ENCODE measurements at regions not wholly inside any gene's neighbourhood (a gene's known extent, or its start where the extent isn't known, plus 50 kb on each side); places are given as distances from the start of the nearest gene placed in this dataset.

- TF ChIP-seq, protein P1, sequence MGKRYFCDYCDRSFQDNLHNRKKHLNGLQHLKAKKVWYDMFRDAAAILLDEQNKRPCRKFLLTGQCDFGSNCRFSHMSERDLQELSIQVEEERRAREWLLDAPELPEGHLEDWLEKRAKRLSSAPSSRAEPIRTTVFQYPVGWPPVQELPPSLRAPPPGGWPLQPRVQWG (CRISPR knock-in tag; IDR thresholded peaks at IDR 0.05; ENCODE audit: borderline replicate concordance, low read depth), result no peak
- TF ChIP-seq ZNF441 (CRISPR knock-in tag; IDR thresholded peaks at IDR 0.05; ENCODE audit: borderline replicate concordance) (no peak), MAFG (CRISPR knock-in tag; IDR thresholded peaks at IDR 0.05) (no peak), PLRG1 (conservative IDR thresholded peaks at IDR 0.05) (no peak), XRCC5 (optimal IDR thresholded peaks at IDR 0.05; ENCODE audit: low read length) (peak; percentile 78), NRL (CRISPR knock-in tag; IDR thresholded peaks at IDR 0.05; ENCODE audit: borderline replicate concordance) (no peak), MYPOP (CRISPR knock-in tag; IDR thresholded peaks at IDR 0.05) (no peak), CENPX (CRISPR knock-in tag; IDR thresholded peaks at IDR 0.05) (no peak), PATZ1 (CRISPR knock-in tag; IDR thresholded peaks at IDR 0.05) (0 out of 2 replicates have a peak, but pooled peaks have one; percentile 34), NFIB (CRISPR knock-in tag; IDR thresholded peaks at IDR 0.05; ENCODE audit: borderline replicate concordance) (no peak), ZKSCAN5 (CRISPR knock-in tag; IDR thresholded peaks at IDR 0.05) (no peak), CHCHD3 (CRISPR knock-in tag; IDR thresholded peaks at IDR 0.05) (no peak), NFKB2 (CRISPR knock-in tag; IDR thresholded peaks at IDR 0.05; ENCODE audit: borderline replicate concordance) (peak; percentile 23; the same call in 1 of the 2 replicates), ZNF205 (CRISPR knock-in tag; IDR thresholded peaks at IDR 0.05) (no peak), ZNF260 (CRISPR knock-in tag; IDR thresholded peaks at IDR 0.05; ENCODE audit: borderline replicate concordance, low read depth) (no peak), MXD1 (CRISPR knock-in tag; IDR thresholded peaks at IDR 0.05) (no peak), ZNF572 (CRISPR knock-in tag; IDR thresholded peaks at IDR 0.05) (no peak), TCF12 (IDR thresholded peaks at IDR 0.05) (no peak), TCF12 (CRISPR knock-in tag; IDR thresholded peaks at IDR 0.05) (no peak), ZNF138 (CRISPR knock-in tag; IDR thresholded peaks at IDR 0.05; ENCODE audit: low read depth) (no peak), TP53 (CRISPR knock-in tag; conservative IDR thresholded peaks at IDR 0.05) (no peak), ZNF788 (CRISPR knock-in tag; IDR thresholded peaks at IDR 0.05; ENCODE audit: borderline replicate concordance) (no peak), STAG1 (CRISPR knock-in tag; IDR thresholded peaks at IDR 0.05) (peak; percentile 76), TEAD3 (CRISPR knock-in tag; optimal IDR thresholded peaks at IDR 0.05; ENCODE audit: borderline replicate concordance) (peak; percentile 42), ZNF761 (CRISPR knock-in tag; conservative IDR thresholded peaks at IDR 0.05) (no peak)
- TF ChIP-seq, protein P2, sequence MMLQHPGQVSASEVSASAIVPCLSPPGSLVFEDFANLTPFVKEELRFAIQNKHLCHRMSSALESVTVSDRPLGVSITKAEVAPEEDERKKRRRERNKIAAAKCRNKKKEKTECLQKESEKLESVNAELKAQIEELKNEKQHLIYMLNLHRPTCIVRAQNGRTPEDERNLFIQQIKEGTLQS (CRISPR knock-in tag; IDR thresholded peaks at IDR 0.05), result no peak
These were observed 70.7 kb upstream of the ABHD2 start (continued) for GRCh38 chr15:89017370-89018066.
